B cell (primary cell): ENCODE measurements at regions not wholly inside any gene's neighbourhood (a gene's known extent, or its start where the extent isn't known, plus 50 kb on each side); places are given as distances from the start of the nearest gene placed in this dataset.

Experiments used
- ATAC-seq: fragments of 200-7000 bp; cut with Tn5 transposase; one replicate; pipeline ENCODE4 v1.10.0; 2021; ENCODE audit warnings: low read depth, mild to moderate bottlenecking, moderate number of reproducible peaks, moderate library complexity
- CTCF ChIA-PET: fragments of 350-600 bp; sonication (Branson Sonifier 250); formaldehyde crosslinking; loops from one replicate; lab custom pipeline; 2021; ENCODE audit warnings: antibody characterized with exemption, inconsistent platforms; lab: Charles Lee
- POLR2A ChIA-PET: fragments of 350-600 bp; sonication (Branson Sonifier 250); formaldehyde crosslinking; loops from one replicate; lab custom pipeline; 2021; ENCODE audit warnings: antibody characterized with exemption; lab: Charles Lee
- DNase-seq: peaks from one replicate; pipeline ENCODE4 v3.0.0; 2013
- H2AFZ ChIP-seq: 2 replicates; pipeline ENCODE4 v1.6.1; 2012; ENCODE audit warnings: mild to moderate bottlenecking, low read depth, low read length; ENCODE audit not compliant: insufficient read depth, poor library complexity, severe bottlenecking
- H3K27ac ChIP-seq, 2 donors: 1 replicate in 1 of 2; 2 replicates in 1 of 2; pipeline ENCODE4 v1.5.1; 2012 to 2013; ENCODE audit warnings: low read length in 2 of 2, mild to moderate bottlenecking in 2 of 2, moderate library complexity in 1 of 2
- H3K27me3 ChIP-seq, 4 experiments: fragments of 200-600 bp in 1 of 4; sonication (generic) in 1 of 4; replicated peaks in 1 of 4; 1 replicate in 2 of 4; 2 replicates in 2 of 4; pipeline versions ENCODE4 v1.6.1 to v1.7.0; 2013 to 2016; ENCODE audit warnings: low read length in 3 of 4, mild to moderate bottlenecking in 2 of 4, mixed read lengths in 1 of 4, moderate library complexity in 1 of 4; ENCODE audit not compliant: insufficient read depth in 4 of 4, control insufficient read depth in 3 of 4; ENCODE audit errors: control extremely low read depth in 1 of 4
- H3K36me3 ChIP-seq, 2 experiments: replicated peaks in 1 of 2; 1 replicate in 1 of 2; 2 replicates in 1 of 2; pipeline versions ENCODE4 v1.6.1 to v1.7.1; 2013; ENCODE audit warnings: low read length in 1 of 2; ENCODE audit not compliant: insufficient read depth in 2 of 2, control insufficient read depth in 1 of 2; ENCODE audit errors: control extremely low read depth in 1 of 2, extremely low read depth in 1 of 2
- H3K4me1 ChIP-seq, 2 donors: fragments of 200-600 bp in 1 of 2; sonication (generic) in 1 of 2; 1 replicate in 1 of 2; 2 replicates in 1 of 2; pipeline versions ENCODE4 v1.5.1 to v1.6.1; 2013 to 2017; ENCODE audit warnings: low read length in 2 of 2; ENCODE audit not compliant: control insufficient read depth in 2 of 2, insufficient read depth in 2 of 2
- H3K4me2 ChIP-seq: replicated peaks from 2 replicates; pipeline ENCODE3; 2012; ENCODE audit warnings: mild to moderate bottlenecking, low read depth, low read length; ENCODE audit not compliant: poor library complexity, severe bottlenecking
- H3K4me3 ChIP-seq, 5 experiments: fragments of 200-600 bp in 1 of 5; sonication (generic) in 1 of 5; 1 replicate in 3 of 5; 2 replicates in 2 of 5; pipeline versions ENCODE4 v1.5.1 to v1.7.0; 2011 to 2016; ENCODE audit warnings: low read length in 4 of 5, mild to moderate bottlenecking in 4 of 5, low read depth in 2 of 5, control low read depth in 1 of 5, moderate library complexity in 1 of 5; ENCODE audit not compliant: insufficient read depth in 1 of 5; ENCODE audit errors: control extremely low read depth in 1 of 5, extremely low read depth in 1 of 5
- H3K79me2 ChIP-seq: fragments of 200-600 bp; sonication (generic); one replicate; pipeline ENCODE4 v1.6.0; 2016; ENCODE audit warnings: low read length; ENCODE audit not compliant: control insufficient read depth, insufficient read depth
- H3K9ac ChIP-seq: fragments of 200-600 bp; sonication (generic); 2 replicates; pipeline ENCODE4 v1.6.1; 2017; ENCODE audit warnings: mild to moderate bottlenecking, low read length, moderate library complexity
- H3K9me3 ChIP-seq, 3 donors: one replicate each; pipeline versions ENCODE4 v1.6.1 to v1.7.1; 2013; ENCODE audit warnings: low read length in 2 of 3; ENCODE audit not compliant: control insufficient read depth in 2 of 3, insufficient read depth in 1 of 3; ENCODE audit errors: control extremely low read depth in 1 of 3
- H4K20me1 ChIP-seq: 2 replicates; pipeline ENCODE4 v1.6.0; 2012; ENCODE audit warnings: mild to moderate bottlenecking, low read length; ENCODE audit not compliant: insufficient read depth, control insufficient read depth, poor library complexity, severe bottlenecking
- H3K27ac Mint-ChIP-seq: one replicate; pipeline ENCODE4 v1.8.0; 2021; ENCODE audit warnings: mixed read lengths
- H3K27me3 Mint-ChIP-seq: one replicate; pipeline ENCODE4 v1.8.0; 2021; ENCODE audit warnings: mixed read lengths
- H3K4me1 Mint-ChIP-seq: one replicate; pipeline ENCODE4 v1.8.0; 2021; ENCODE audit warnings: mixed read lengths
- H3K4me3 Mint-ChIP-seq: one replicate; pipeline ENCODE4 v1.8.0; 2021; ENCODE audit warnings: mixed read lengths
- H3K9me3 Mint-ChIP-seq: one replicate; pipeline ENCODE4 v1.8.0; 2022; ENCODE audit warnings: mixed read lengths; ENCODE audit not compliant: insufficient read depth
- CTCF ChIP-seq: fragments of 200-600 bp; IDR thresholded peaks from one replicate; pipeline ENCODE4 v1.8.0; 2022; ENCODE audit warnings: antibody characterized with exemption, mild to moderate bottlenecking
- EZH2 ChIP-seq: IDR thresholded peaks from 2 replicates; pipeline ENCODE4 v1.6.1; 2012; ENCODE audit warnings: borderline replicate concordance, low read depth, mild to moderate bottlenecking, moderate library complexity, low read length; ENCODE audit not compliant: insufficient read depth, poor library complexity, severe bottlenecking
- WGBS: methylation state at CpG from one replicate; pipeline ENCODE4 v1.1.5; 2013; ENCODE audit warnings: missing lambda C conversion rate; ENCODE audit not compliant: insufficient coverage; 5-methylcytosine and 5-hydroxymethylcytosine counted together
- intact Hi-C: fragments of 100-400 bp; cut with micrococcal nuclease; formaldehyde crosslinking; loops from one replicate; pipeline ENCODE4 v1.10.0; 2022

GRCh38 chr2:129816813-129817574 is 162.5 kb upstream of the RAB6C start:
- H3K4me1 Mint-ChIP-seq: peaks cover 10% of the 10 kb centered on the region
- no peak overlapping the region for H3K27ac Mint-ChIP-seq
- Histone ChIP-seq H3K36me3 (no peaks in the 10 kb centered on the region), H3K27me3 (no peaks in the 10 kb centered on the region), H3K27ac (no peak overlapping the region), H3K4me3 (no peak overlapping the region), H3K4me2 (no peak overlapping the region), H3K79me2 (no peaks in the 10 kb centered on the region), H3K9me3 (peaks cover 0 to 8% (median 0%) of the 10 kb centered on the region in 3 donors), H3K9ac (no peak overlapping the region), H3K4me1 (peaks cover 2 to 11% of the 10 kb centered on the region in 2 donors), H4K20me1 (no peaks in the 10 kb centered on the region), H2AFZ (no peak overlapping the region)
- ATAC-seq (no peak), DNase-seq (no peak)
- intact Hi-C loops: no loop called here
- POLR2A ChIA-PET: no interaction called here
- WGBS: 89% methylated on average over 14 of the region's 16 CpGs
- H3K27me3 Mint-ChIP-seq: peaks cover 5% of the 10 kb centered on the region
- no peak for TF ChIP-seq EZH2
- peaks cover 6% of the 10 kb centered on the region for H3K9me3 Mint-ChIP-seq
- CTCF ChIA-PET: no interaction called here
- no peak overlapping the region for H3K4me3 Mint-ChIP-seq

- TF ChIP-seq EZH2: no peak
- TF ChIP-seq CTCF: no peak
- no peak overlapping the region for H3K4me2 ChIP-seq
Observed at GRCh38 chr2:129819855-129820254, 159.6 kb upstream of the RAB6C start.

More at GRCh38 chr2:129819855-129820254, 159.6 kb upstream of the RAB6C start:
- Mint-ChIP-seq H3K9me3 (peaks cover 6% of the 10 kb centered on the region), H3K27ac (no peak overlapping the region), H3K4me3 (no peak overlapping the region), H3K27me3 (peaks cover 10% of the 10 kb centered on the region), H3K4me1 (no peaks in the 10 kb centered on the region)
- Histone ChIP-seq H2AFZ (no peak overlapping the region), H3K9ac (no peak overlapping the region), H4K20me1 (no peaks in the 10 kb centered on the region), H3K36me3 (no peaks in the 10 kb centered on the region), H3K9me3 (peaks cover 0 to 8% (median 0%) of the 10 kb centered on the region in 3 donors), H3K79me2 (no peaks in the 10 kb centered on the region), H3K4me1 (no peaks in the 10 kb centered on the region), H3K27ac (no peak overlapping the region), H3K27me3 (no peaks in the 10 kb centered on the region), H3K4me3 (no peak overlapping the region)
- POLR2A ChIA-PET: no interaction called here
- DNase-seq (no peak), ATAC-seq (no peak)
- intact Hi-C loops: no loop called here
- WGBS: 86% methylated on average over 6 of the region's 7 CpGs
- CTCF ChIA-PET: no interaction called here
